Liver (tissue), 8 donors: ENCODE measurements at regions not wholly inside any gene's neighbourhood (a gene's known extent, or its start where the extent isn't known, plus 50 kb on each side); places are given as distances from the start of the nearest gene placed in this dataset.

Experiments used
- DNase-seq: peaks from one replicate; pipeline ENCODE4 v3.0.0-alpha.2; 2017; ENCODE audit warnings: low spot score
- H3K27ac ChIP-seq, 2 donors: one replicate each; pipeline ENCODE4 v1.7.0; 2013; ENCODE audit warnings: inconsistent platforms in 2 of 2, low read length in 2 of 2, control low read depth in 1 of 2, low read depth in 1 of 2, mild to moderate bottlenecking in 1 of 2
- H3K27me3 ChIP-seq, 4 donors: one replicate each; pipeline versions ENCODE4 v1.6.1 to v1.7.0; 2013; ENCODE audit warnings: low read length in 3 of 4, inconsistent platforms in 1 of 4, mild to moderate bottlenecking in 1 of 4, moderate library complexity in 1 of 4; ENCODE audit not compliant: control insufficient read depth in 4 of 4, insufficient read depth in 4 of 4
- H3K36me3 ChIP-seq, 4 donors: one replicate each; pipeline versions ENCODE4 v1.6.1 to v1.7.0; 2013; ENCODE audit warnings: low read length in 3 of 4, mild to moderate bottlenecking in 3 of 4, low read depth in 1 of 4, moderate library complexity in 1 of 4; ENCODE audit not compliant: control insufficient read depth in 4 of 4, insufficient read depth in 3 of 4
- H3K4me1 ChIP-seq, 4 donors: one replicate each; pipeline versions ENCODE4 v1.6.1 to v1.7.0; 2013; ENCODE audit warnings: low read length in 3 of 4, mild to moderate bottlenecking in 3 of 4, moderate library complexity in 1 of 4; ENCODE audit not compliant: control insufficient read depth in 4 of 4, insufficient read depth in 4 of 4
- H3K4me3 ChIP-seq, 3 donors: one replicate each; pipeline versions ENCODE4 v1.6.1 to v1.7.0; 2013; ENCODE audit warnings: low read length in 3 of 3, control low read depth in 1 of 3, low read depth in 1 of 3, mild to moderate bottlenecking in 1 of 3
- H3K9ac ChIP-seq, 2 donors: one replicate each; pipeline ENCODE4 v1.7.0; 2013; ENCODE audit warnings: low read length in 2 of 2, mild to moderate bottlenecking in 2 of 2, moderate library complexity in 2 of 2, control low read depth in 1 of 2, low read depth in 1 of 2
- H3K9me3 ChIP-seq, 4 donors: one replicate each; pipeline versions ENCODE4 v1.6.1 to v1.7.0; 2013; ENCODE audit warnings: low read length in 3 of 4; ENCODE audit not compliant: control insufficient read depth in 4 of 4
- CTCF ChIP-seq: fragments of 150-350 bp; IDR thresholded peaks from 2 replicates; pipeline ENCODE4 v1.5.1; 2017; ENCODE audit warnings: improper control_type of control experiment, low read depth, low read length; ENCODE audit not compliant: missing input control
- EGR1 ChIP-seq, 2 donors: IDR thresholded peaks; 2 replicates each; pipeline ENCODE4 v1.6.1; 2016 to 2018; ENCODE audit warnings: antibody characterized with exemption in 2 of 2, low read depth in 2 of 2
- FOXA1 ChIP-seq: IDR thresholded peaks from 2 replicates; pipeline ENCODE4 v1.6.1; 2016; ENCODE audit warnings: antibody characterized with exemption
- FOXA2 ChIP-seq: IDR thresholded peaks from 2 replicates; pipeline ENCODE4 v1.6.1; 2016; ENCODE audit warnings: antibody characterized with exemption
- GABPA ChIP-seq, 2 donors: IDR thresholded peaks in 1 of 2; conservative IDR thresholded peaks in 1 of 2; 2 replicates each; pipeline ENCODE4 v1.6.1; 2016; ENCODE audit warnings: antibody characterized with exemption in 2 of 2, mild to moderate bottlenecking in 1 of 2, moderate library complexity in 1 of 2
- HNF4A ChIP-seq, 2 donors: conservative IDR thresholded peaks; 2 replicates each; pipeline ENCODE4 v1.6.1; 2016; ENCODE audit warnings: antibody characterized with exemption in 2 of 2, mild to moderate bottlenecking in 2 of 2
- HNF4G ChIP-seq: IDR thresholded peaks from 2 replicates; pipeline ENCODE4 v1.6.1; 2016; ENCODE audit warnings: antibody characterized with exemption
- JUND ChIP-seq, 2 donors: IDR thresholded peaks; 2 replicates each; pipeline ENCODE4 v1.6.1; 2016; ENCODE audit warnings: antibody characterized with exemption in 2 of 2
- NR2F2 ChIP-seq: IDR thresholded peaks from 2 replicates; pipeline ENCODE4 v1.6.1; 2016; ENCODE audit warnings: antibody characterized with exemption
- RXRA ChIP-seq, 2 donors: IDR thresholded peaks; 2 replicates each; pipeline ENCODE4 v1.6.1; 2017 to 2018; ENCODE audit warnings: antibody characterized with exemption in 2 of 2, mild to moderate bottlenecking in 1 of 2
- SP1 ChIP-seq: IDR thresholded peaks from 2 replicates; pipeline ENCODE4 v1.6.1; 2018; ENCODE audit warnings: antibody characterized with exemption, mild to moderate bottlenecking
- TAF1 ChIP-seq: conservative IDR thresholded peaks from 2 replicates; pipeline ENCODE4 v1.6.1; 2016; ENCODE audit warnings: antibody characterized with exemption, mild to moderate bottlenecking
- YY1 ChIP-seq: IDR thresholded peaks from 2 replicates; pipeline ENCODE4 v1.6.1; 2016; ENCODE audit warnings: antibody characterized with exemption, mild to moderate bottlenecking
- WGBS: extraction: QIAGEN DNeasy Blood & Tissue Kit; methylation state at CpG from one replicate; pipeline ENCODE4 v1.1.7; 2013; 5-methylcytosine and 5-hydroxymethylcytosine counted together
- TF ChIP-seq, protein P1 (sequence below): IDR thresholded peaks from 2 replicates; pipeline ENCODE4 v1.6.1; 2016; ENCODE audit warnings: antibody characterized with exemption
- TF ChIP-seq, protein P2 (sequence below): IDR thresholded peaks from 2 replicates; pipeline ENCODE4 v1.6.1; 2016; ENCODE audit warnings: antibody characterized with exemption
- TF ChIP-seq, protein P3 (sequence below): IDR thresholded peaks from 2 replicates; pipeline ENCODE4 v1.6.1; 2016; ENCODE audit warnings: antibody characterized with exemption
- donor health status: healthy.
- donor health status: healthy.
- donor health status: healthy.
- donor health status: healthy.
- donor health status: healthy.

DNA sequence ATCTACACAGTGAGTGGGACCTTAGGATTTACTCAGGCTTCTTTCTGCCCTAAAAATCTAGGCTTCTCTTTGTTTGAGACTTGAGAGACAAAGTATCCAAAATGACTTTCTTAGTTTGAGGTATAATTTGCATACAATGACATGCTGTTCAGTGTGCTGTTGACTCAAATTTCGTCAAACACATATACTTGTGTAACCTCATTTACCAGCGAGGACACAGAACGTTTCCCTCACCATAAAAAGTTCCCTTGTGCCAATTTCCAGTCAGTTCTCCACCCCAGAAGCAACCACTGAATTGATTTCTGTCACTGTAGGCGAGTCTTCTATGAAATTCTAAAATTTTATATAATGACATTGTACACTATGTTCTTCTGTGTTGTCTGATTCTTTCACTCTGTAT, 68.0 kb upstream of the MAF start:
- no peak overlapping the region for H3K4me3 ChIP-seq
- no peak overlapping the region for H3K27ac ChIP-seq
- no peak overlapping the region for H3K9ac ChIP-seq
- H3K9me3 ChIP-seq: no peaks in the 10 kb centered on the region
- H3K36me3 ChIP-seq: no peaks in the 10 kb centered on the region
- no peaks in the 10 kb centered on the region for H3K4me1 ChIP-seq
- DNase-seq: no peak
- TF ChIP-seq, protein P1, sequence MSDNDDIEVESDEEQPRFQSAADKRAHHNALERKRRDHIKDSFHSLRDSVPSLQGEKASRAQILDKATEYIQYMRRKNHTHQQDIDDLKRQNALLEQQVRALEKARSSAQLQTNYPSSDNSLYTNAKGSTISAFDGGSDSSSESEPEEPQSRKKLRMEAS: no peak
- TF ChIP-seq HNF4G (no peak), EGR1 (IDR thresholded peaks at IDR 0.05; ENCODE audit: low read depth in 2 of 2) (no peak), GABPA (IDR thresholded peaks at IDR 0.05 in 1 of 2, conservative IDR thresholded peaks at IDR 0.05 in 1 of 2) (no peak), CTCF (no peak), JUND (IDR thresholded peaks at IDR 0.05) (no peak), RXRA (IDR thresholded peaks at IDR 0.05) (no peak)
- TF ChIP-seq, protein P2, sequence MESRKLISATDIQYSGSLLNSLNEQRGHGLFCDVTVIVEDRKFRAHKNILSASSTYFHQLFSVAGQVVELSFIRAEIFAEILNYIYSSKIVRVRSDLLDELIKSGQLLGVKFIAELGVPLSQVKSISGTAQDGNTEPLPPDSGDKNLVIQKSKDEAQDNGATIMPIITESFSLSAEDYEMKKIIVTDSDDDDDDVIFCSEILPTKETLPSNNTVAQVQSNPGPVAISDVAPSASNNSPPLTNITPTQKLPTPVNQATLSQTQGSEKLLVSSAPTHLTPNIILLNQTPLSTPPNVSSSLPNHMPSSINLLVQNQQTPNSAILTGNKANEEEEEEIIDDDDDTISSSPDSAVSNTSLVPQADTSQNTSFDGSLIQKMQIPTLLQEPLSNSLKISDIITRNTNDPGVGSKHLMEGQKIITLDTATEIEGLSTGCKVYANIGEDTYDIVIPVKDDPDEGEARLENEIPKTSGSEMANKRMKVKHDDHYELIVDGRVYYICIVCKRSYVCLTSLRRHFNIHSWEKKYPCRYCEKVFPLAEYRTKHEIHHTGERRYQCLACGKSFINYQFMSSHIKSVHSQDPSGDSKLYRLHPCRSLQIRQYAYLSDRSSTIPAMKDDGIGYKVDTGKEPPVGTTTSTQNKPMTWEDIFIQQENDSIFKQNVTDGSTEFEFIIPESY: no peak
- TF ChIP-seq, protein P3, sequence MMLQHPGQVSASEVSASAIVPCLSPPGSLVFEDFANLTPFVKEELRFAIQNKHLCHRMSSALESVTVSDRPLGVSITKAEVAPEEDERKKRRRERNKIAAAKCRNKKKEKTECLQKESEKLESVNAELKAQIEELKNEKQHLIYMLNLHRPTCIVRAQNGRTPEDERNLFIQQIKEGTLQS: no peak
- no peaks in the 10 kb centered on the region for H3K27me3 ChIP-seq
- 77% methylated on average over 4 of the region's 4 CpGs for WGBS

DNA sequence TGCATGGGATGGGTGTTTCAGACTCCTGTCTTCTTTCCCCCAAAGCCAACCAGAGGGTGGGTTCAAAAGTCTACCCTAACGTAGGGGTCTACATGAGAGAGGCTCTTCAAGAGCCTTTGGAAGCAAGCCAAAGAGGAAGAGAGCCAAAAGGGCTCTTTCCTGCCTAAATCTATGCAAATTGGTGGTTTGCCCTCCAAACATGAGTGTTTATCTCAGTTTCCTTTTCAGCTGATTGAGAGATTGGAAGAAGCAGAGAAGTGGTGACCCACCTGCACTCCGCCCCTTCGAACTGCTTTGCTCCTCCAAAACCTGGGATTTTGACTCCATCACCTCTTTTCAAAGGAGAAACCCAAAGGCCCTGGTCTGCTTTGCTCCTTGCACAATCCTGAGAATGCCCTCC, 65.4 kb upstream of the MAF start:
- no peak overlapping the region for H3K9ac ChIP-seq
- WGBS: 80% methylated on average over 3 of the region's 3 CpGs

More for the DNA sequence above, 65.4 kb upstream of the MAF start:
- Histone ChIP-seq H3K4me1 (no peaks in the 10 kb centered on the region), H3K27me3 (no peaks in the 10 kb centered on the region), H3K27ac (no peak overlapping the region), H3K9me3 (no peaks in the 10 kb centered on the region), H3K36me3 (no peaks in the 10 kb centered on the region), H3K4me3 (no peak overlapping the region)
- no peak for DNase-seq
- TF ChIP-seq FOXA1 (no peak), SP1 (no peak), YY1 (no peak), EGR1 (IDR thresholded peaks at IDR 0.05; ENCODE audit: low read depth in 2 of 2) (no peak), CTCF (no peak), NR2F2 (no peak), GABPA (IDR thresholded peaks at IDR 0.05 in 1 of 2, conservative IDR thresholded peaks at IDR 0.05 in 1 of 2) (no peak), RXRA (IDR thresholded peaks at IDR 0.05) (no peak), TAF1 (no peak), HNF4A (conservative IDR thresholded peaks at IDR 0.05) (no peak), FOXA2 (no peak)
- TF ChIP-seq, protein P2: no peak
- TF ChIP-seq, protein P1: no peak
